ENCODE measurements at regions not wholly inside any gene's neighbourhood (a gene's known extent, or its start where the extent isn't known, plus 50 kb on each side); places are given as distances from the start of the nearest gene placed in this dataset.

- H3K27me3 Mint-ChIP-seq, result no peaks in the 10 kb centered on the region
- intact Hi-C loops (cut with micrococcal nuclease), result no loop called here
- no peak overlapping the region for H3K27ac Mint-ChIP-seq
- Histone ChIP-seq H3K4me3 (ENCODE audit: low read length in 2 of 2) (no peak overlapping the region), H3K27ac (ENCODE audit: low read depth, low read length) (no peak overlapping the region), H3K9me3 (ENCODE audit: control insufficient read depth in 1 of 2, low read length in 2 of 2) (no peaks in the 10 kb centered on the region), H3K4me1 (ENCODE audit: insufficient read depth, low read length) (no peaks in the 10 kb centered on the region), H3K36me3 (ENCODE audit: insufficient read depth, low read length) (no peaks in the 10 kb centered on the region), H3K27me3 (ENCODE audit: insufficient read depth, low read length) (no peaks in the 10 kb centered on the region)
- no peaks in the 10 kb centered on the region for H3K36me3 Mint-ChIP-seq
- no peak overlapping the region for H3K4me3 Mint-ChIP-seq
- H3K9me3 Mint-ChIP-seq, result no peaks in the 10 kb centered on the region
- CTCF ChIA-PET (ENCODE audit: partially characterized antibody), result no interaction called here
- no peaks in the 10 kb centered on the region for H3K4me1 Mint-ChIP-seq
- no peak for DNase-seq
- POLR2A ChIA-PET (ENCODE audit: partially characterized antibody), result no interaction called here
Observed at GRCh38 chr3:104646196-104646595, 720.5 kb upstream of the ALCAM start.

- Mint-ChIP-seq H3K4me1 (no peaks in the 10 kb centered on the region), H3K9me3 (peaks cover 0 to 15% (median 2%) of the 10 kb centered on the region in 8 donors), H3K4me3 (no peak overlapping the region), H3K27ac (no peak overlapping the region), H3K36me3 (no peaks in the 10 kb centered on the region), H3K27me3 (no peaks in the 10 kb centered on the region)
- H3K4me1 ChIP-seq (ENCODE audit: insufficient read depth, low read length), result no peaks in the 10 kb centered on the region
- no peak overlapping the region for H3K27ac ChIP-seq (ENCODE audit: low read depth, low read length)
- no peaks in the 10 kb centered on the region for H3K36me3 ChIP-seq (ENCODE audit: insufficient read depth, low read length)
- no peaks in the 10 kb centered on the region for H3K9me3 ChIP-seq (ENCODE audit: control insufficient read depth in 1 of 2, low read length in 2 of 2)
- no peaks in the 10 kb centered on the region for H3K27me3 ChIP-seq (ENCODE audit: insufficient read depth, low read length)
- DNase-seq, result no peak
- no peak overlapping the region for H3K4me3 ChIP-seq (ENCODE audit: low read length in 2 of 2)
- ChIA-PET CTCF (ENCODE audit: partially characterized antibody) (no interaction called here), POLR2A (ENCODE audit: partially characterized antibody) (no interaction called here)
- intact Hi-C loops (cut with micrococcal nuclease), result no loop called here
Observed at GRCh38 chr3:104648823-104649222, 717.9 kb upstream of the ALCAM start.

- H3K27ac Mint-ChIP-seq, result no peak overlapping the region
- no peaks in the 10 kb centered on the region for H3K36me3 ChIP-seq (ENCODE audit: insufficient read depth, low read length)
- H3K4me1 Mint-ChIP-seq, result no peaks in the 10 kb centered on the region
- no peak overlapping the region for H3K4me3 Mint-ChIP-seq
- no peaks in the 10 kb centered on the region for H3K36me3 Mint-ChIP-seq
- ChIA-PET CTCF (ENCODE audit: partially characterized antibody) (no interaction called here), POLR2A (ENCODE audit: partially characterized antibody) (no interaction called here)
- no peak overlapping the region for H3K4me3 ChIP-seq (ENCODE audit: low read length in 2 of 2)
- no peaks in the 10 kb centered on the region for H3K27me3 Mint-ChIP-seq
- intact Hi-C loops (cut with micrococcal nuclease), result no loop called here
- H3K27me3 ChIP-seq (ENCODE audit: insufficient read depth, low read length), result no peaks in the 10 kb centered on the region
- H3K9me3 ChIP-seq (ENCODE audit: control insufficient read depth in 1 of 2, low read length in 2 of 2), result no peaks in the 10 kb centered on the region
- H3K9me3 Mint-ChIP-seq, result peaks cover 0 to 3% (median 0%) of the 10 kb centered on the region in 8 donors
- H3K27ac ChIP-seq (ENCODE audit: low read depth, low read length), result no peak overlapping the region
- no peaks in the 10 kb centered on the region for H3K4me1 ChIP-seq (ENCODE audit: insufficient read depth, low read length)
- no peak for DNase-seq
Observed at GRCh38 chr3:104669083-104669482, 697.6 kb upstream of the ALCAM start.

- Mint-ChIP-seq H3K4me3 (no peak overlapping the region), H3K27me3 (no peaks in the 10 kb centered on the region), H3K27ac (no peak overlapping the region), H3K4me1 (no peaks in the 10 kb centered on the region), H3K36me3 (no peaks in the 10 kb centered on the region), H3K9me3 (peaks cover 0 to 4% (median 0%) of the 10 kb centered on the region in 8 donors)
- intact Hi-C loops (cut with micrococcal nuclease), result no loop called here
- H3K9me3 ChIP-seq (ENCODE audit: control insufficient read depth in 1 of 2, low read length in 2 of 2), result no peaks in the 10 kb centered on the region
- no peaks in the 10 kb centered on the region for H3K36me3 ChIP-seq (ENCODE audit: insufficient read depth, low read length)
- no peaks in the 10 kb centered on the region for H3K4me1 ChIP-seq (ENCODE audit: insufficient read depth, low read length)
- H3K4me3 ChIP-seq (ENCODE audit: low read length in 2 of 2), result no peak overlapping the region
- H3K27ac ChIP-seq (ENCODE audit: low read depth, low read length), result no peak overlapping the region
- no peak for DNase-seq
- ChIA-PET CTCF (ENCODE audit: partially characterized antibody) (no interaction called here), POLR2A (ENCODE audit: partially characterized antibody) (no interaction called here)
- no peaks in the 10 kb centered on the region for H3K27me3 ChIP-seq (ENCODE audit: insufficient read depth, low read length)
Observed at GRCh38 chr3:104672331-104672730, 694.4 kb upstream of the ALCAM start.

- H3K27me3 Mint-ChIP-seq, result no peaks in the 10 kb centered on the region
- POLR2A ChIA-PET (ENCODE audit: partially characterized antibody), result no interaction called here
- intact Hi-C loops (cut with micrococcal nuclease), result no loop called here
Observed at GRCh38 chr3:104673981-104674380, 692.7 kb upstream of the ALCAM start.

GRCh38 chr3:104676241-104676640 lies 690.5 kb upstream of the ALCAM start:
- H3K4me1 Mint-ChIP-seq, result no peaks in the 10 kb centered on the region
- Histone ChIP-seq H3K4me1 (ENCODE audit: insufficient read depth, low read length) (no peaks in the 10 kb centered on the region), H3K9me3 (ENCODE audit: control insufficient read depth in 1 of 2, low read length in 2 of 2) (no peaks in the 10 kb centered on the region), H3K27ac (ENCODE audit: low read depth, low read length) (no peak overlapping the region), H3K4me3 (ENCODE audit: low read length in 2 of 2) (no peak overlapping the region), H3K27me3 (ENCODE audit: insufficient read depth, low read length) (no peaks in the 10 kb centered on the region), H3K36me3 (ENCODE audit: insufficient read depth, low read length) (no peaks in the 10 kb centered on the region)
- DNase-seq, result no peak
- peaks cover 0 to 5% (median 0%) of the 10 kb centered on the region in 8 donors for H3K9me3 Mint-ChIP-seq
- CTCF ChIA-PET (ENCODE audit: partially characterized antibody), result no interaction called here
- no peaks in the 10 kb centered on the region for H3K27me3 Mint-ChIP-seq
- POLR2A ChIA-PET (ENCODE audit: partially characterized antibody), result no interaction called here
- intact Hi-C loops (cut with micrococcal nuclease), result no loop called here
- no peak overlapping the region for H3K4me3 Mint-ChIP-seq
- no peaks in the 10 kb centered on the region for H3K36me3 Mint-ChIP-seq
- no peak overlapping the region for H3K27ac Mint-ChIP-seq

More at GRCh38 chr3:104673981-104674380, 692.7 kb upstream of the ALCAM start:
- Histone ChIP-seq H3K27me3 (ENCODE audit: insufficient read depth, low read length) (no peaks in the 10 kb centered on the region), H3K4me1 (ENCODE audit: insufficient read depth, low read length) (no peaks in the 10 kb centered on the region), H3K27ac (ENCODE audit: low read depth, low read length) (no peak overlapping the region), H3K4me3 (ENCODE audit: low read length in 2 of 2) (no peak overlapping the region), H3K36me3 (ENCODE audit: insufficient read depth, low read length) (no peaks in the 10 kb centered on the region), H3K9me3 (ENCODE audit: control insufficient read depth in 1 of 2, low read length in 2 of 2) (no peaks in the 10 kb centered on the region)
- Mint-ChIP-seq H3K9me3 (peaks cover 0 to 5% (median 0%) of the 10 kb centered on the region in 8 donors), H3K36me3 (no peaks in the 10 kb centered on the region), H3K4me1 (no peaks in the 10 kb centered on the region), H3K4me3 (no peak overlapping the region), H3K27ac (no peak overlapping the region)
- DNase-seq, result no peak
- CTCF ChIA-PET (ENCODE audit: partially characterized antibody), result no interaction called here

- Histone ChIP-seq H3K4me1 (ENCODE audit: insufficient read depth, low read length) (no peaks in the 10 kb centered on the region), H3K9me3 (ENCODE audit: control insufficient read depth in 1 of 2, low read length in 2 of 2) (no peaks in the 10 kb centered on the region), H3K27me3 (ENCODE audit: insufficient read depth, low read length) (no peaks in the 10 kb centered on the region), H3K36me3 (ENCODE audit: insufficient read depth, low read length) (no peaks in the 10 kb centered on the region), H3K27ac (ENCODE audit: low read depth, low read length) (no peak overlapping the region), H3K4me3 (ENCODE audit: low read length in 2 of 2) (no peak overlapping the region)
- DNase-seq, result no peak
- Mint-ChIP-seq H3K9me3 (peaks cover 0 to 5% (median 0%) of the 10 kb centered on the region in 8 donors), H3K27me3 (no peaks in the 10 kb centered on the region), H3K4me3 (no peak overlapping the region), H3K4me1 (no peaks in the 10 kb centered on the region), H3K27ac (no peak overlapping the region), H3K36me3 (no peaks in the 10 kb centered on the region)
- intact Hi-C loops (cut with micrococcal nuclease), result no loop called here
- ChIA-PET CTCF (ENCODE audit: partially characterized antibody) (no interaction called here), POLR2A (ENCODE audit: partially characterized antibody) (no interaction called here)
Observed at GRCh38 chr3:104677932-104678331, 688.8 kb upstream of the ALCAM start.

- H3K4me1 Mint-ChIP-seq, result no peaks in the 10 kb centered on the region
- no peak overlapping the region for H3K4me3 Mint-ChIP-seq
- no peaks in the 10 kb centered on the region for H3K36me3 Mint-ChIP-seq
- H3K27me3 Mint-ChIP-seq, result no peaks in the 10 kb centered on the region
- H3K36me3 ChIP-seq (ENCODE audit: insufficient read depth, low read length), result no peaks in the 10 kb centered on the region
- peaks cover 0 to 11% (median 4%) of the 10 kb centered on the region in 8 donors for H3K9me3 Mint-ChIP-seq
- no peaks in the 10 kb centered on the region for H3K27me3 ChIP-seq (ENCODE audit: insufficient read depth, low read length)
- no peak overlapping the region for H3K27ac ChIP-seq (ENCODE audit: low read depth, low read length)
- no peaks in the 10 kb centered on the region for H3K9me3 ChIP-seq (ENCODE audit: control insufficient read depth in 1 of 2, low read length in 2 of 2)
- H3K4me3 ChIP-seq (ENCODE audit: low read length in 2 of 2), result no peak overlapping the region
- no peak for DNase-seq
- no peak overlapping the region for H3K27ac Mint-ChIP-seq
- ChIA-PET POLR2A (ENCODE audit: partially characterized antibody) (no interaction called here), CTCF (ENCODE audit: partially characterized antibody) (no interaction called here)
- intact Hi-C loops (cut with micrococcal nuclease), result no loop called here
- no peaks in the 10 kb centered on the region for H3K4me1 ChIP-seq (ENCODE audit: insufficient read depth, low read length)
Observed at GRCh38 chr3:104685492-104685891, 681.2 kb upstream of the ALCAM start.
